ENCODE measurements at regions not wholly inside any gene's neighbourhood (a gene's known extent, or its start where the extent isn't known, plus 50 kb on each side); places are given as distances from the start of the nearest gene placed in this dataset.

DNA sequence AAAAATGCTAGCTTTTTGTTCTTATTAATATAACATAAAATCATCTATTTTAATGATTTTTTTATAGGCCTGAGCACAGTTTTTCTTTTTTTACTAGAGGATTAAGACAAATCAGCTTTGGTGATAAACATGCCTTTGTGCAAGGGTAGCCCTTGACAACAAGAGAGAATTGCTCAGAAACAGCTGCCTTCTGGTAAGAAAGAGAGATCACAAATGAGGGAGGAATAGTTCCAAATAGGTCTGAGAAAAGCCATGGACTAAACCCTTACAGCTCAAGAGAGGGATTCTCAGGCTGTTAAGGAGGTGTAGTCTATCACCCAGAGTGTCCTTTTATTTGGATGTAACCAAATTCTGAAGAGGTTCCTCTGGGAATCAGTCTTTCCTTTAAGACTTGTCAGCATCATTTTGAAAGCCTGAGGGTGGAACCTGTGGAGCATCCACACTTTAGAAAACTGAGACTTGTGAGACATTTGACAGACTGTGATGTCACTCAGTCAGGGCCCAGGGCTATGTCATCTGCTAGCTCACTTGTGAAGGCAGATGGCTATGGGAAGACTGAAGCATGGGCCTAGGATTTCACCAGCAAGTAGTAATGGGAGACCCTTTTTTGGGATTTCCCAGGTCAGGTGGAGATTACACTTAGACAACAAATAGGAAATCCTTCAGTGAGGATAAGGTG lies 102.9 kb upstream of the KCNAB1 start:
- no peaks in the 10 kb centered on the region for H3K27me3 ChIP-seq (ENCODE audit: low read length)
- no peaks in the 10 kb centered on the region for H3F3A ChIP-seq (ENCODE audit: insufficient read depth)
- no peaks in the 10 kb centered on the region for H3K36me3 ChIP-seq (ENCODE audit: low read length)
- H3K9me3 ChIP-seq (ENCODE audit: insufficient read depth, low read length): no peaks in the 10 kb centered on the region
- H3K27ac ChIP-seq (ENCODE audit: low read depth, low read length): no peak overlapping the region
- H3K9ac ChIP-seq (ENCODE audit: low read length): no peak overlapping the region
- no peaks in the 10 kb centered on the region for H3K9me2 ChIP-seq (replicated peaks; ENCODE audit: insufficient read depth, low read length)
- no peaks in the 10 kb centered on the region for H4K20me1 ChIP-seq (ENCODE audit: low read depth, low read length)
- no peak overlapping the region for H3K4me3 ChIP-seq (ENCODE audit: insufficient read depth, low read length, poor library complexity, severe bottlenecking)
- no peak overlapping the region for H2AFZ ChIP-seq (ENCODE audit: low read depth, low read length, severe bottlenecking)
- H3K79me2 ChIP-seq (ENCODE audit: insufficient read depth, low read length): no peaks in the 10 kb centered on the region
- H3K4me2 ChIP-seq (ENCODE audit: low read depth, low read length, poor library complexity, severe bottlenecking): no peak overlapping the region
- TF ChIP-seq, protein P1, sequence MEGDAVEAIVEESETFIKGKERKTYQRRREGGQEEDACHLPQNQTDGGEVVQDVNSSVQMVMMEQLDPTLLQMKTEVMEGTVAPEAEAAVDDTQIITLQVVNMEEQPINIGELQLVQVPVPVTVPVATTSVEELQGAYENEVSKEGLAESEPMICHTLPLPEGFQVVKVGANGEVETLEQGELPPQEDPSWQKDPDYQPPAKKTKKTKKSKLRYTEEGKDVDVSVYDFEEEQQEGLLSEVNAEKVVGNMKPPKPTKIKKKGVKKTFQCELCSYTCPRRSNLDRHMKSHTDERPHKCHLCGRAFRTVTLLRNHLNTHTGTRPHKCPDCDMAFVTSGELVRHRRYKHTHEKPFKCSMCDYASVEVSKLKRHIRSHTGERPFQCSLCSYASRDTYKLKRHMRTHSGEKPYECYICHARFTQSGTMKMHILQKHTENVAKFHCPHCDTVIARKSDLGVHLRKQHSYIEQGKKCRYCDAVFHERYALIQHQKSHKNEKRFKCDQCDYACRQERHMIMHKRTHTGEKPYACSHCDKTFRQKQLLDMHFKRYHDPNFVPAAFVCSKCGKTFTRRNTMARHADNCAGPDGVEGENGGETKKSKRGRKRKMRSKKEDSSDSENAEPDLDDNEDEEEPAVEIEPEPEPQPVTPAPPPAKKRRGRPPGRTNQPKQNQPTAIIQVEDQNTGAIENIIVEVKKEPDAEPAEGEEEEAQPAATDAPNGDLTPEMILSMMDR (IDR thresholded peaks at IDR 0.05; ENCODE audit: insufficient read depth, low read length, poor library complexity, severe bottlenecking): no peak
- no peak for TF ChIP-seq EZH2phosphoT487 (conservative IDR thresholded peaks at IDR 0.05; ENCODE audit: low read length)

GRCh38 chr3:156024904-156025533 lies 95.4 kb upstream of the KCNAB1 start:
- no peak overlapping the region for H3K27ac ChIP-seq (ENCODE audit: low read depth, low read length)
- TF ChIP-seq, protein P1 (IDR thresholded peaks at IDR 0.05; ENCODE audit: insufficient read depth, low read length, poor library complexity, severe bottlenecking): no peak
- no peak for TF ChIP-seq EZH2phosphoT487 (conservative IDR thresholded peaks at IDR 0.05; ENCODE audit: low read length)
- no peak overlapping the region for H2AFZ ChIP-seq (ENCODE audit: low read depth, low read length, severe bottlenecking)
- no peaks in the 10 kb centered on the region for H3K27me3 ChIP-seq (ENCODE audit: low read length)
- no peaks in the 10 kb centered on the region for H4K20me1 ChIP-seq (ENCODE audit: low read depth, low read length)
- no peaks in the 10 kb centered on the region for H3K9me3 ChIP-seq (ENCODE audit: insufficient read depth, low read length)
- no peaks in the 10 kb centered on the region for H3K9me2 ChIP-seq (replicated peaks; ENCODE audit: insufficient read depth, low read length)
- H3K4me2 ChIP-seq (ENCODE audit: low read depth, low read length, poor library complexity, severe bottlenecking): no peak overlapping the region
- H3K4me3 ChIP-seq (ENCODE audit: insufficient read depth, low read length, poor library complexity, severe bottlenecking): no peak overlapping the region
- no peaks in the 10 kb centered on the region for H3F3A ChIP-seq (ENCODE audit: insufficient read depth)
- H3K9ac ChIP-seq (ENCODE audit: low read length): no peak overlapping the region
- no peaks in the 10 kb centered on the region for H3K79me2 ChIP-seq (ENCODE audit: insufficient read depth, low read length)
- H3K36me3 ChIP-seq (ENCODE audit: low read length): no peaks in the 10 kb centered on the region

- no peaks in the 10 kb centered on the region for H3K36me3 ChIP-seq (ENCODE audit: low read length)
- H3F3A ChIP-seq (ENCODE audit: insufficient read depth): no peaks in the 10 kb centered on the region
- no peak for TF ChIP-seq EZH2phosphoT487 (conservative IDR thresholded peaks at IDR 0.05; ENCODE audit: low read length)
- TF ChIP-seq, protein P1 (IDR thresholded peaks at IDR 0.05; ENCODE audit: insufficient read depth, low read length, poor library complexity, severe bottlenecking): no peak
- H3K4me3 ChIP-seq (ENCODE audit: insufficient read depth, low read length, poor library complexity, severe bottlenecking): no peak overlapping the region
- no peaks in the 10 kb centered on the region for H3K27me3 ChIP-seq (ENCODE audit: low read length)
- H2AFZ ChIP-seq (ENCODE audit: low read depth, low read length, severe bottlenecking): no peak overlapping the region
- no peaks in the 10 kb centered on the region for H3K79me2 ChIP-seq (ENCODE audit: insufficient read depth, low read length)
- H3K27ac ChIP-seq (ENCODE audit: low read depth, low read length): no peak overlapping the region
- no peak overlapping the region for H3K4me2 ChIP-seq (ENCODE audit: low read depth, low read length, poor library complexity, severe bottlenecking)
- no peak overlapping the region for H3K9ac ChIP-seq (ENCODE audit: low read length)
- no peaks in the 10 kb centered on the region for H3K9me3 ChIP-seq (ENCODE audit: insufficient read depth, low read length)
- no peaks in the 10 kb centered on the region for H3K9me2 ChIP-seq (replicated peaks; ENCODE audit: insufficient read depth, low read length)
- no peaks in the 10 kb centered on the region for H4K20me1 ChIP-seq (ENCODE audit: low read depth, low read length)
Measured at GRCh38 chr3:156029208-156029607, 91.2 kb upstream of the KCNAB1 start.

Data from SU-DHL-6 (cell line).